Endometrium (tissue), 2 donors: ENCODE measurements at regions not wholly inside any gene's neighbourhood (a gene's known extent, or its start where the extent isn't known, plus 50 kb on each side); places are given as distances from the start of the nearest gene placed in this dataset.

Experiments used
- FAIRE-seq: peaks from 2 replicates; lab custom pipeline; 2012; peaks lifted over from hg19 to GRCh38; lab: Jason Lieb, UNC
- donor health status: control.
- donor health status: control.

GRCh38 chr3:156620901-156621300 lies 53.5 kb upstream of the TIPARP start:
- no peak for FAIRE-seq

GRCh38 chr3:156620260-156620659 lies 54.1 kb upstream of the TIPARP start:
- no peak for FAIRE-seq

DNA sequence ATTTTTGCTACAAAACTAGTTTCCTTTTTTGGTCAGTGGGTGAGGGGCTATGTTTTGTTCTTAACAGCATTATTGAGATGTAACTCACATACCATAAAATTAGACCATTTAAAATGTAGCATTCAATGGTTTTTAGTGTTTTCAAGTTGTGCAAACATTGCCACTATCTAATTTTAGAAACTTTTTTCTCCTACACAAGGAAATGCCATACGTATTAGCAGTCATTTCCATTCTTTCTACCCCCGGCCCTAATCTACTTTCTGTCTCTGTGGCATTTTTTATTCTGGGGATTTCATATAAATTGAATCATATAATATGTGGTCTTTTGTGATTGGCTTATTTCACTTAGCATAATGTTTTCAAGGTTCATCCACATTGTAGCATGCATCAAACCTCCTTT lies 55.0 kb upstream of the TIPARP start:
- no peak for FAIRE-seq

GRCh38 chr3:156617781-156618180 lies 56.6 kb upstream of the TIPARP start:
- FAIRE-seq: no peak

GRCh38 chr3:156617145-156617544 lies 57.2 kb upstream of the TIPARP start:
- no peak for FAIRE-seq

DNA sequence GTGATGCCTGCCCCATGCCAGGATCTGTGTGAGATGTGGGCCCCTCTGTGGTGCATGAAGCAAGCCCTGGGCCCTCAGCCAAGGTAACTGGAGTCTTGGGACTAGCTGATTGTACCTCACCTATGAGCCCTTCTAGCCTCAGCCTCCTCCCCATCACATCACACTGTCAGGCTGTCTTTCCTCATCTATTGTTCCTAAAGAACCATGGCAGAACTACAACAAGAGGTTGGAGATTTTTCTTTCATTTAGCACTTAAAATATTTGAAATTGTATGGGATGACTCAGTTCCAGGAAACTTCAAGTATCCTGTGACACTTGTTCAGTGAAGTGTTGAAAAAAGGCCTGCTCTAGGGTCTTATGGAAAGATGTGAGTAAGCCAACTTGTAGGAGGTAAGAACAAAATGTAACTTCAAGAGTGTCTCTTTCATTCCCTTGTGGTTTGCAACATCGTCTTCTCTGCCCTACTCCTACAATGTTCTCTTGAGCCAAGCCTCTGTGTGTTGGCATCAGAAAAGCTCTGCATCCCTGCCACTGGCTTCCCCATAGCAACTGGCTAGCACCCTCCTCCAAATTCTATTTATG lies 58.7 kb upstream of the TIPARP start:
- FAIRE-seq: no peak

- no peak for FAIRE-seq
These were observed 59.5 kb upstream of the TIPARP start for GRCh38 chr3:156614642-156615511.

DNA sequence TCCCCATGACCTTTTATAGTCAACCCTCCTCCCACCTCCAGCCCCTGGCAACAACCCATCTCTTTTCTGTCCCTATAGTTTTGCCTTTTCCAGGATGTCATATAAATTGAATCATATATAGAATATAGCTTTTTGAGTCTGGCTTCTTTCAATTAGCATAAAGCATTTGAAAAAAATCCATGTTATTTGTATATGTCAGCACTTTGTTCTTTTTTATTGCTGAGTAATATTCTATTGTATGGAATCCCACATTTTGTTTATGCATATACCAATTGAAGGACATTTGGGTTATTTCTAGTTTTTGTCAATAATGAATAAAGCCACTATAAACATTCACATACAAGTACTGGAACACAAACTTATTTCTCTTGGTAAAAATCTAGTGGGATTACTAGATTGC lies 58.0 kb upstream of the SSR3 start:
- FAIRE-seq: peak; percentile 23

GRCh38 chr3:156611870-156612494 lies 57.1 kb upstream of the SSR3 start:
- FAIRE-seq: no peak

GRCh38 chr3:156610154-156610553 lies 55.2 kb upstream of the SSR3 start:
- peak; percentile 4 for FAIRE-seq

- no peak for FAIRE-seq
These were observed 54.6 kb upstream of the SSR3 start for GRCh38 chr3:156609546-156609945.

DNA sequence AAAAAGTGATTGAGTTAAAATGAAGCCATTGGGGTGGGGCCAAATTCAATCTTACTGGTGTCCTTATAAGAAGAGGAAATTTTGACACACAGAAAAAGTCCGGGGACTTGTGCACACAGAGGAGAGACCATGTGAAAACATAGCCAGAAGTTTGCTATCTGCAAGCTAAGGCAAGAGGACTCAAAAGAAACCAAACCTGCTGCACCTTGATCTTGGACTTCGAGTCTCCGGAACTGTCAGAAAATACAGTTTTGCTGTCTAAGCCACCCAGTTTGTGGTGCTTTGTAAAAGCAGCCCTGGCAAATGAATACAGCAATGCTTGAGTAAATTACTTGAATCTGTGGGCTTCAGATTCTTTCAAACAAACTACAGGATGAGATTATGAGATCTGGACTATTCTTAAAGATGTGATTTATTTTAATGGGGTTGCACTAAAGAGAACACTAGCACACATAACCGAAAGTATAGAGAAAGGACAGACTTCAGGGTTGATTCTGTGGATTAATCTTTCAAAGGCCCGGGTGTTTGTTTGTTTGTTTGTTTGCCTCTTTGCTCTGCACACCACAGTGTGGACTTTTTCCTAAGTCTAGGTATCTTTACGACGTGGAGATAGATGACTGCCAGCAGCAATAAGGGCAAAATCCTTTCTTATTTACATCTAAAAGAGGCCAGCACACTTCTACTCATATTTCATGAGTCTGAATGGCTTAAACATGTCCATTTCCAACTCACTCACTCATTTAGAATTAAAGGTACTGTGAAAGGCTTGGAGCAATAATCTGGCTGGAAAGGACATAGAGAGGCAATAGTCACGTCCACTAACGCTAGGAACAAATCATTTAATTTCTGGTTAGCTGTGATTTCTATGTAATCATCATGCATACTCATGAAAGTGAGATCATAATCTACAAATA lies 53.9 kb upstream of the SSR3 start:
- no peak for FAIRE-seq

GRCh38 chr3:156606729-156607128 lies 51.8 kb upstream of the SSR3 start:
- FAIRE-seq: no peak

- no peak for FAIRE-seq
These were observed 51.0 kb upstream of the SSR3 start for GRCh38 chr3:156605686-156606605.

DNA sequence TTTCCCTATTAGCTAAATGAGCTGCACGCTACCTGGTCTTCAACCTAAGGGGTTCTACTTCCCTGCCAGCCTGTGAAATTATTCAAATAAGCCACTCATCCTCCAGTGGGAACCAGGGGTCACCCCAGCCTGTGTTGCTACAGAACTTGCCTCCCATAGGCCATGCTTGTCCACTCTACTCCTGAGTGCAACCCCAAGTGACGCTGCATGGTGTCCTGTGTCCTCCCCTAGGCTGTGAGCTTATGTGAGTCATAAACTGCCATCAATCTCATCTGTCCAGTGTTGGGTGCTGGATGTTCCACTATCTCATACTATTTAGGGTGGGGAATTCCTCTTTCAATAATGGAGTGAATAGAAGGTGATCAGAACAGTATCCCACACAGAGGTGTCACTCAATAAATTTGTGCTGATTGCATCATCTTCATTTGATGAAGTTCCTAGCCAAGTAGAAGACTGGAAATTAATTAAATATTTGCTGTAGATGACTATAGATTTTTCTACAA lies 49.8 kb upstream of the SSR3 start:
- FAIRE-seq: no peak
